ENCODE measurements at regions not wholly inside any gene's neighbourhood (a gene's known extent, or its start where the extent isn't known, plus 50 kb on each side); places are given as distances from the start of the nearest gene placed in this dataset.

GRCh38 chr5:74184649-74185048 lies 455.9 kb downstream of the ENC1 start:
- H3K4me3 Mint-ChIP-seq (ENCODE audit: unreplicated experiment) = no peak overlapping the region
- no peak overlapping the region for H3K27ac Mint-ChIP-seq (ENCODE audit: unreplicated experiment)
- H3K4me1 Mint-ChIP-seq (ENCODE audit: low read depth) = peaks cover 34% of the 10 kb centered on the region
- H3K9me3 Mint-ChIP-seq (ENCODE audit: low read depth) = peaks cover 4% of the 10 kb centered on the region
- no peak for TF ChIP-seq CTCF (IDR thresholded peaks at IDR 0.05)
- DNase-seq (ENCODE audit: low spot score) = no peak
- H3K36me3 Mint-ChIP-seq (ENCODE audit: low read depth) = no peaks in the 10 kb centered on the region
- H3K27me3 Mint-ChIP-seq (ENCODE audit: low read depth) = no peaks in the 10 kb centered on the region

GRCh38 chr5:74183041-74183440 lies 457.5 kb downstream of the ENC1 start:
- H3K27ac Mint-ChIP-seq (ENCODE audit: unreplicated experiment) = no peak overlapping the region
- no peak overlapping the region for H3K4me3 Mint-ChIP-seq (ENCODE audit: unreplicated experiment)
- no peak for DNase-seq (ENCODE audit: low spot score)
- H3K9me3 Mint-ChIP-seq (ENCODE audit: low read depth) = peaks cover 4% of the 10 kb centered on the region
- H3K4me1 Mint-ChIP-seq (ENCODE audit: low read depth) = peaks cover 34% of the 10 kb centered on the region
- no peaks in the 10 kb centered on the region for H3K36me3 Mint-ChIP-seq (ENCODE audit: low read depth)
- no peaks in the 10 kb centered on the region for H3K27me3 Mint-ChIP-seq (ENCODE audit: low read depth)
- TF ChIP-seq CTCF (IDR thresholded peaks at IDR 0.05) = no peak

- DNase-seq (ENCODE audit: low spot score) = no peak
- peaks cover 29% of the 10 kb centered on the region for H3K4me1 Mint-ChIP-seq (ENCODE audit: low read depth)
These were observed 457.9 kb downstream of the ENC1 start for GRCh38 chr5:74182603-74183002.

GRCh38 chr5:74179701-74180100 lies 460.8 kb downstream of the ENC1 start:
- peaks cover 2% of the 10 kb centered on the region for H3K4me1 Mint-ChIP-seq (ENCODE audit: low read depth)
- H3K27me3 Mint-ChIP-seq (ENCODE audit: low read depth) = no peaks in the 10 kb centered on the region
- no peak for DNase-seq (ENCODE audit: low spot score)
- no peaks in the 10 kb centered on the region for H3K36me3 Mint-ChIP-seq (ENCODE audit: low read depth)
- no peak for TF ChIP-seq CTCF (IDR thresholded peaks at IDR 0.05)
- H3K27ac Mint-ChIP-seq (ENCODE audit: unreplicated experiment) = no peak overlapping the region
- H3K4me3 Mint-ChIP-seq (ENCODE audit: unreplicated experiment) = no peak overlapping the region
- no peaks in the 10 kb centered on the region for H3K9me3 Mint-ChIP-seq (ENCODE audit: low read depth)

More at GRCh38 chr5:74182603-74183002, 457.9 kb downstream of the ENC1 start:
- Mint-ChIP-seq H3K36me3 (ENCODE audit: low read depth) (no peaks in the 10 kb centered on the region), H3K9me3 (ENCODE audit: low read depth) (peaks cover 3% of the 10 kb centered on the region), H3K4me3 (ENCODE audit: unreplicated experiment) (no peak overlapping the region), H3K27me3 (ENCODE audit: low read depth) (no peaks in the 10 kb centered on the region), H3K27ac (ENCODE audit: unreplicated experiment) (no peak overlapping the region)
- TF ChIP-seq CTCF (IDR thresholded peaks at IDR 0.05) = no peak

- TF ChIP-seq CTCF (IDR thresholded peaks at IDR 0.05) = no peak
- H3K27me3 Mint-ChIP-seq (ENCODE audit: low read depth) = no peaks in the 10 kb centered on the region
- peaks cover 5% of the 10 kb centered on the region for H3K4me1 Mint-ChIP-seq (ENCODE audit: low read depth)
- H3K27ac Mint-ChIP-seq (ENCODE audit: unreplicated experiment) = no peak overlapping the region
- DNase-seq (ENCODE audit: low spot score) = no peak
- no peaks in the 10 kb centered on the region for H3K36me3 Mint-ChIP-seq (ENCODE audit: low read depth)
- no peaks in the 10 kb centered on the region for H3K9me3 Mint-ChIP-seq (ENCODE audit: low read depth)
- no peak overlapping the region for H3K4me3 Mint-ChIP-seq (ENCODE audit: unreplicated experiment)
These were observed 461.3 kb downstream of the ENC1 start for GRCh38 chr5:74179179-74179578.
